Esophagus squamous epithelium (tissue), 5 donors: ENCODE measurements at regions not wholly inside any gene's neighbourhood (a gene's known extent, or its start where the extent isn't known, plus 50 kb on each side); places are given as distances from the start of the nearest gene placed in this dataset.
"Not testable (repeated sequence)": the region's sequence is repeated elsewhere in the genome, so short reads cannot be mapped to it uniquely, and the experiment has no call there.

ENCODE experiments used
- DNase-seq: peaks from one replicate; lab custom pipeline; 2025; lab: John Stamatoyannopoulos, UW
- H3K27ac ChIP-seq, 4 donors: fragments of 200-600 bp; sonication (generic); one replicate each; pipeline ENCODE4 v1.5.1; 2016 to 2019; ENCODE audit warnings: mild to moderate bottlenecking in 1 of 4
- H3K27me3 ChIP-seq, 4 donors: fragments of 200-600 bp; sonication (generic); 1 replicate in 3 of 4; 2 replicates in 1 of 4; pipeline versions ENCODE4 v1.5.1 to v1.6.0; 2017 to 2021; ENCODE audit warnings: antibody characterized with exemption in 1 of 4
- H3K36me3 ChIP-seq, 3 donors: fragments of 200-600 bp; sonication (generic); one replicate each; pipeline ENCODE4 v1.5.1; 2016 to 2019
- H3K4me1 ChIP-seq, 3 donors: fragments of 200-600 bp; sonication (generic); one replicate each; pipeline ENCODE4 v1.5.1; 2017 to 2019
- H3K4me3 ChIP-seq, 4 donors: fragments of 200-600 bp; sonication (generic); 1 replicate in 3 of 4; 2 replicates in 1 of 4; pipeline ENCODE4 v1.5.1; 2016 to 2019; ENCODE audit warnings: mild to moderate bottlenecking in 2 of 4, moderate library complexity in 1 of 4
- H3K9me3 ChIP-seq, 3 donors: fragments of 200-600 bp; sonication (generic); one replicate each; pipeline ENCODE4 v1.5.1; 2016 to 2019
- POLR2A ChIP-seq, 4 donors: fragments of 450-650 bp; IDR thresholded peaks; one replicate each; pipeline ENCODE4 v1.6.1; 2017; ENCODE audit warnings: antibody characterized with exemption in 4 of 4, mild to moderate bottlenecking in 4 of 4, moderate library complexity in 3 of 4
- WGBS, 2 donors: methylation state at CpG; one replicate each; pipeline ENCODE4 v1.1.5; 2018; 5-methylcytosine and 5-hydroxymethylcytosine counted together
- intact Hi-C: fragments of 100-400 bp; cut with DNase I; formaldehyde crosslinking; loops from one replicate; pipeline ENCODE4 v1.15.0; 2022
- TF ChIP-seq, protein P1 (sequence below), 6 experiments: fragments of 450-650 bp in 4 of 6; fragments of 200-600 bp in 2 of 6; sonication (generic) in 2 of 6; IDR thresholded peaks; one replicate each; pipeline ENCODE4 v1.5.1; 2016 to 2019; ENCODE audit warnings: antibody characterized with exemption in 6 of 6, mild to moderate bottlenecking in 4 of 6, moderate library complexity in 4 of 6
- donor health status: DM: yes; HTN: yes; CAD: no.

DNA sequence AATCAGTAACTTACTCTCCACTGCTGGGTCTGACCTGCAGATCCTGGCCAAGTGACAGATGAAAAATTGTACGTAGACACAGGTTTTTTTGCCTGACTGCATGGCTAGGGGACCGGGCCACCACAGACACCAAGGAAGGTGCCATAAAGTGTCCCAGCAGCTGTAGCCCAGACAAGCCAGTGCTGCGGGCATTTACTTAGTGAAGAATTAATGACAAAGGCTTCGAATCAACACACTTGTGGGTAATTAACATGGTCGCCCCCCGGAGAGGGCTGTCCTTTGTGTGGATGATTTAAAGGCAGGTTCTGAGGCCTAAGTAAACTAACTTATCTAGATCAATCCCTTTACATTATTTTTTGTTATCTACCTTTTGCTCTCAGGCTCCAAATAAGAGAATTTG is 1709.1 kb upstream of the LRRTM1 start:
- H3K27me3 ChIP-seq = no peaks in the 10 kb centered on the region
- no peak for DNase-seq
- no peaks in the 10 kb centered on the region for H3K4me1 ChIP-seq
- intact Hi-C loops = no loop called here
- no peak overlapping the region for H3K27ac ChIP-seq
- H3K36me3 ChIP-seq = no peaks in the 10 kb centered on the region
- WGBS, 2 donors = 46 to 47% methylated on average over 6 of the region's 6 CpGs
- TF ChIP-seq, protein P1, sequence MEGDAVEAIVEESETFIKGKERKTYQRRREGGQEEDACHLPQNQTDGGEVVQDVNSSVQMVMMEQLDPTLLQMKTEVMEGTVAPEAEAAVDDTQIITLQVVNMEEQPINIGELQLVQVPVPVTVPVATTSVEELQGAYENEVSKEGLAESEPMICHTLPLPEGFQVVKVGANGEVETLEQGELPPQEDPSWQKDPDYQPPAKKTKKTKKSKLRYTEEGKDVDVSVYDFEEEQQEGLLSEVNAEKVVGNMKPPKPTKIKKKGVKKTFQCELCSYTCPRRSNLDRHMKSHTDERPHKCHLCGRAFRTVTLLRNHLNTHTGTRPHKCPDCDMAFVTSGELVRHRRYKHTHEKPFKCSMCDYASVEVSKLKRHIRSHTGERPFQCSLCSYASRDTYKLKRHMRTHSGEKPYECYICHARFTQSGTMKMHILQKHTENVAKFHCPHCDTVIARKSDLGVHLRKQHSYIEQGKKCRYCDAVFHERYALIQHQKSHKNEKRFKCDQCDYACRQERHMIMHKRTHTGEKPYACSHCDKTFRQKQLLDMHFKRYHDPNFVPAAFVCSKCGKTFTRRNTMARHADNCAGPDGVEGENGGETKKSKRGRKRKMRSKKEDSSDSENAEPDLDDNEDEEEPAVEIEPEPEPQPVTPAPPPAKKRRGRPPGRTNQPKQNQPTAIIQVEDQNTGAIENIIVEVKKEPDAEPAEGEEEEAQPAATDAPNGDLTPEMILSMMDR (IDR thresholded peaks at IDR 0.05) = no peak
- TF ChIP-seq POLR2A (IDR thresholded peaks at IDR 0.05) = no peak
- H3K4me3 ChIP-seq = no peak overlapping the region
- H3K9me3 ChIP-seq = no peaks in the 10 kb centered on the region

DNA sequence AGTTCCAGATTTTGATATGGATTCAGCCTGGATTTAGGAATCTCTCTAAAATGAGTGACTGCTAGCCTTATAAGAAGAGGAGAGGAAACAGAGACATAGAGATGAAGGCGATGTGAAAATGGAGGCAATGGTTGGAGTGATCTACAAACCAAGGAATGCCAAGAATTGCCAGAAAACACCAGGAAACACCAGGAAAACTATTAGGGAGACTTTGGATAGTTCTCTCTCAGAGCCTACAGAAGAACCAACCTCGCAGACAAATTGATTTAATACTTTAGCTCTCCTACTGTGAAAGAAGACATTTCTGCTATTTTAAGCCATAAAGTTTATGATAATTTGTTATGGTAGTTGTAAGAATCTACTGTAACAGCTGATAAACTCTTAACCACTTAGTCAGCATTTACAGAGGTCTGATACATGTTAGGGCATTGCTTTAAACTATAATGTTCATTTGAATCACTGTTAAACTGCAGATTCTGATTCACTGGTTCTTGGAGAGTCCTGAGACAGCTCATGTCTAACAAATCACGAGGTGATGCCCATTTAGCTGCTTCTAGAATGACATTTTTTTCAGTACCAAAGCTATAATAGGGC is 1702.6 kb upstream of the LRRTM1 start:
- TF ChIP-seq, protein P1 (IDR thresholded peaks at IDR 0.05) = no peak
- no peak for TF ChIP-seq POLR2A (IDR thresholded peaks at IDR 0.05)
- no peak for DNase-seq
- WGBS, 2 donors = 47 to 58% methylated on average over 3 of the region's 3 CpGs
- intact Hi-C loops = no loop called here
- Histone ChIP-seq H3K27me3 (no peaks in the 10 kb centered on the region), H3K27ac (no peak overlapping the region), H3K4me1 (no peaks in the 10 kb centered on the region), H3K9me3 (no peaks in the 10 kb centered on the region), H3K36me3 (no peaks in the 10 kb centered on the region), H3K4me3 (no peak overlapping the region)

DNA sequence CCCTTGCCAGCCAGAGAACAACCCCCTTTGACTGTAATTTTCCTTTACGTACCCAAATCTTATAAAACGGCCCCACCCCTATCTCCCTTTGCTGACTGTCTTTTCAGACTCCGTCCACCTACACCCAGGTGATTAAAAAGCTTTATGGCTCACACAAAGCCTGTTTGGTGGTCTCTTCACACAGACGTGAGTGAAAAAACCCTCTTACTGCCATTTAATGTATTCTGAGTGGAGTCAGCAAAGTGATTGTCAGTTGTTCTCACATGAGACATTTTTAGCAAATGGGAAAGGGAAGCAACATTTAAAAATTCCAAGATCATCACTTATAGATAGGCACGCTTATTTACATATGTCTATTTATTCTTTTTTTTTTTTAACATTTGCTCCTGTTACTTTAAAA is 1701.3 kb upstream of the LRRTM1 start:
- WGBS, 2 donors = 63 to 70% methylated on average over 5 of the region's 5 CpGs
- H3K27ac ChIP-seq, H3K4me3 ChIP-seq, H3K27me3 ChIP-seq, H3K36me3 ChIP-seq, DNase-seq, intact Hi-C loops, H3K9me3 ChIP-seq, H3K4me1 ChIP-seq: not testable (repeated sequence)

DNA sequence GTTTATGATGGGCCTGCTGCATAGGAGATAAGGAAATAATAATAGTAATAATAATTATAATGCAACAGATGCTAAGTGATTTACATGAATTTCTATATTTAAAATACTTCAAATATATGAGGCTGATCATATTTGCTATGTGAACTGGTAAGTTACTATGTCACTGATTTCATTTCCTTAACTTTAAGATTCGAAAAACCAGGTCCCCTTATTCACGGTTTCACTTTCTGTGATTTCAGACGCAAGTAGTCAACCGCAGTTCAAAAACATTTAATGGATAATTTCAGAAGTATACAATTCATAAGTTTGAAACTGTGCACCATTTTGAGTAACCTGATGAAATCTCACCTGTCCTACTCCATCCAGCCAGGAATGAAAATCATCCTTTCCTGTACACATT is 1697.1 kb upstream of the LRRTM1 start:
- Histone ChIP-seq H3K9me3 (no peaks in the 10 kb centered on the region), H3K27ac (no peak overlapping the region), H3K4me3 (no peak overlapping the region), H3K27me3 (no peaks in the 10 kb centered on the region), H3K4me1 (no peaks in the 10 kb centered on the region), H3K36me3 (no peaks in the 10 kb centered on the region)
- TF ChIP-seq POLR2A (IDR thresholded peaks at IDR 0.05) = no peak
- TF ChIP-seq, protein P1 (IDR thresholded peaks at IDR 0.05) = no peak
- WGBS, 2 donors = 81 to 91% methylated on average over 4 of the region's 4 CpGs
- no peak for DNase-seq
- intact Hi-C loops = no loop called here

DNA sequence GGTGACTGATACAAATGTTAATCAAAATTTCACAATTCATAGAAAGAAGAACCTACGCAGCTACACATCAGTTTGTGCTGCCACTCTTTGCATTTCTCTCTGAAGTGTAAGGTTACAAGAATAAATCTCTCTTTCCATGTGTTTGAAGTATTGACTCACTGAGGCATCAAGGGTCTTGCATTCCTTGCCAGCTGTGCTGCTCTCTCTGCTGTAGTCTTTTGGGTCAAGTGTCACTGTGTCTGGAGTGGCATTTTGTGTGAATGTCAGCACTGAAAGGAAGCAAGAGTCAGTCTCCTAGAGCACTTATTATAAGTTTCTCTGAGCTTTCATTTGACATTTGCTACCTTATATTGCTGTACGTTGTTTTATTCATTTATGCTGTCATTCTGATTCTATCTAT is 1696.1 kb upstream of the LRRTM1 start:
- intact Hi-C loops = no loop called here
- DNase-seq = no peak

More for the DNA sequence above, 1696.1 kb upstream of the LRRTM1 start:
- TF ChIP-seq POLR2A (IDR thresholded peaks at IDR 0.05) = no peak
- TF ChIP-seq, protein P1 (IDR thresholded peaks at IDR 0.05) = no peak
- Histone ChIP-seq H3K4me3 (no peak overlapping the region), H3K9me3 (no peaks in the 10 kb centered on the region), H3K27ac (no peak overlapping the region), H3K4me1 (no peaks in the 10 kb centered on the region), H3K27me3 (no peaks in the 10 kb centered on the region), H3K36me3 (no peaks in the 10 kb centered on the region)
- WGBS, 2 donors = 75 to 82% methylated on average over 2 of the region's 2 CpGs
